ENCODE measurements at regions not wholly inside any gene's neighbourhood (a gene's known extent, or its start where the extent isn't known, plus 50 kb on each side); places are given as distances from the start of the nearest gene placed in this dataset.
"Not testable (repeated sequence)": the region's sequence is repeated elsewhere in the genome, so short reads cannot be mapped to it uniquely, and the experiment has no call there.

DNA sequence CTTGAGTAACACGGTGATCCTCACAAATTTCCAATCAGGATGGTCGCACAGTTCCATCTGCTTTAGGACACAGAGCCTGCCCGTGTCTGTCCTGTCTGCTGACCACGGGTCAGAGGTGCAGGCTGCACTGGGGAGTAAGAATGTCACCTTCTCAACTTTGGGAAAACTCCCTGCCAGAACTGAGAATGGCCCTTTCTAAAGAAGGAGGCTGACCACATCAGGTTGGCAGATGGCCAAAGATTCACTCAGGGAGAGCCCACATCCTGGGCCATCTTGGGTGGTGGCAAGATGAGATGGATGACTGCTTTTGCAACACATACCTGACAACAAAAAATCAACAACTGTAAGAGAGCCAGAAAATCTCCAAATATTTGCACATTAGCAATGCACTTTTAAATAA lies 101.9 kb downstream of the IGLL1 start:
- Histone ChIP-seq H3K9me3 (ENCODE audit: insufficient read depth, low read length) (no peaks in the 10 kb centered on the region), H4K20me1 (ENCODE audit: low read depth, low read length) (no peaks in the 10 kb centered on the region), H3F3A (ENCODE audit: insufficient read depth) (no peaks in the 10 kb centered on the region), H2AFZ (ENCODE audit: low read depth, low read length, severe bottlenecking) (no peak overlapping the region), H3K27ac (ENCODE audit: low read depth, low read length) (no peak overlapping the region), H3K4me2 (ENCODE audit: low read depth, low read length, poor library complexity, severe bottlenecking) (no peak overlapping the region), H3K4me3 (ENCODE audit: insufficient read depth, low read length, poor library complexity, severe bottlenecking) (no peak overlapping the region), H3K9me2 (replicated peaks; ENCODE audit: insufficient read depth, low read length) (no peaks in the 10 kb centered on the region), H3K36me3 (ENCODE audit: low read length) (no peaks in the 10 kb centered on the region), H3K79me2 (ENCODE audit: insufficient read depth, low read length) (no peaks in the 10 kb centered on the region), H3K27me3 (ENCODE audit: low read length) (no peaks in the 10 kb centered on the region), H3K9ac (ENCODE audit: low read length) (no peak overlapping the region)
- TF ChIP-seq, protein P1, sequence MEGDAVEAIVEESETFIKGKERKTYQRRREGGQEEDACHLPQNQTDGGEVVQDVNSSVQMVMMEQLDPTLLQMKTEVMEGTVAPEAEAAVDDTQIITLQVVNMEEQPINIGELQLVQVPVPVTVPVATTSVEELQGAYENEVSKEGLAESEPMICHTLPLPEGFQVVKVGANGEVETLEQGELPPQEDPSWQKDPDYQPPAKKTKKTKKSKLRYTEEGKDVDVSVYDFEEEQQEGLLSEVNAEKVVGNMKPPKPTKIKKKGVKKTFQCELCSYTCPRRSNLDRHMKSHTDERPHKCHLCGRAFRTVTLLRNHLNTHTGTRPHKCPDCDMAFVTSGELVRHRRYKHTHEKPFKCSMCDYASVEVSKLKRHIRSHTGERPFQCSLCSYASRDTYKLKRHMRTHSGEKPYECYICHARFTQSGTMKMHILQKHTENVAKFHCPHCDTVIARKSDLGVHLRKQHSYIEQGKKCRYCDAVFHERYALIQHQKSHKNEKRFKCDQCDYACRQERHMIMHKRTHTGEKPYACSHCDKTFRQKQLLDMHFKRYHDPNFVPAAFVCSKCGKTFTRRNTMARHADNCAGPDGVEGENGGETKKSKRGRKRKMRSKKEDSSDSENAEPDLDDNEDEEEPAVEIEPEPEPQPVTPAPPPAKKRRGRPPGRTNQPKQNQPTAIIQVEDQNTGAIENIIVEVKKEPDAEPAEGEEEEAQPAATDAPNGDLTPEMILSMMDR (IDR thresholded peaks at IDR 0.05; ENCODE audit: insufficient read depth, low read length, poor library complexity, severe bottlenecking): no peak
- no peak for TF ChIP-seq EZH2phosphoT487 (conservative IDR thresholded peaks at IDR 0.05; ENCODE audit: low read length)

DNA sequence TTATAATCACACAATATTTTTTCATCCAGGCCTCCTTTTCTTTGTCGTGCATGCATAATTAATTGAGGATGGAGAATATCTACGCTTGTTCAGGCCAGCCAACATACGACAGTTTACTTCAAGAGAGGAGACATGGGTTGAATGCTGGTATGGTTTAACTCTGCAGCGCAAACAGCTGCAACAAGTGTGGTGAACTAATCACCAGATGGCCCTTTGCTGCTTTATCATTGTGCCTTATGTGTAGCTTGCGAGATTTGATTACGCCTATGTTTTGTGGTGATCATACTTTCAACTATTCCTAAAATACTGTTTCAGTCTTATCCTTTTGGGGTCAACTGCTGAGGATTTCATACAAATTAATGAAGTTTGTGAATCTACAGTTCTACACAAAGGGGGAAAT lies 105.6 kb downstream of the IGLL1 start:
- H3K4me3 ChIP-seq (ENCODE audit: insufficient read depth, low read length, poor library complexity, severe bottlenecking); H2AFZ ChIP-seq (ENCODE audit: low read depth, low read length, severe bottlenecking); H3K9ac ChIP-seq (ENCODE audit: low read length); H3K27me3 ChIP-seq (ENCODE audit: low read length); H4K20me1 ChIP-seq (ENCODE audit: low read depth, low read length); H3K36me3 ChIP-seq (ENCODE audit: low read length); H3K9me3 ChIP-seq (ENCODE audit: insufficient read depth, low read length); H3F3A ChIP-seq (ENCODE audit: insufficient read depth); H3K4me2 ChIP-seq (ENCODE audit: low read depth, low read length, poor library complexity, severe bottlenecking); H3K79me2 ChIP-seq (ENCODE audit: insufficient read depth, low read length); H3K27ac ChIP-seq (ENCODE audit: low read depth, low read length); H3K9me2 ChIP-seq (replicated peaks; ENCODE audit: insufficient read depth, low read length): not testable (repeated sequence)

DNA sequence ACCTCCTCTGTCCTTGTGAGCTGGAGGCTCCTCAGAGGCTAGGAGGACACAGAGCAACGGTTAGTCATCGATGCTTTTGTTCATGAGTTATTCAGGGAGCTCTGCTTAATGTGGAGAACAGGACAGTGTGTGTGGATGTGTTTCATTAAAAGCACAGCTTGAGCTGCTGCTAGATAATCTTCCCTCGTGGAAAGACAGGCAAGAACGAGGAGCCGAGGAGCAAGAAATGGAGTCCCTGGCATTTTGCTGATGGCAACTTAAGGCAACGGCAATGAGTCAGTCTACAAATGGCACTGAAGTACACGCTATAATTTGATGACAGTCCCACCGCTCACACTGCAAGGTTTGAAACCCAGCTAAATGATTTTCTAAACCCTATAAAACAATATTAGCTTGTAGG lies 106.2 kb downstream of the IGLL1 start:
- Histone ChIP-seq H3K27ac (ENCODE audit: low read depth, low read length) (no peak overlapping the region), H3K4me2 (ENCODE audit: low read depth, low read length, poor library complexity, severe bottlenecking) (no peak overlapping the region), H3K9me2 (replicated peaks; ENCODE audit: insufficient read depth, low read length) (no peaks in the 10 kb centered on the region), H4K20me1 (ENCODE audit: low read depth, low read length) (no peaks in the 10 kb centered on the region), H3K4me3 (ENCODE audit: insufficient read depth, low read length, poor library complexity, severe bottlenecking) (no peak overlapping the region), H2AFZ (ENCODE audit: low read depth, low read length, severe bottlenecking) (no peak overlapping the region), H3K36me3 (ENCODE audit: low read length) (no peaks in the 10 kb centered on the region), H3K9me3 (ENCODE audit: insufficient read depth, low read length) (no peaks in the 10 kb centered on the region), H3K9ac (ENCODE audit: low read length) (no peak overlapping the region), H3K27me3 (ENCODE audit: low read length) (no peaks in the 10 kb centered on the region), H3F3A (ENCODE audit: insufficient read depth) (no peaks in the 10 kb centered on the region), H3K79me2 (ENCODE audit: insufficient read depth, low read length) (no peaks in the 10 kb centered on the region)
- TF ChIP-seq, protein P1 (IDR thresholded peaks at IDR 0.05; ENCODE audit: insufficient read depth, low read length, poor library complexity, severe bottlenecking): no peak
- no peak for TF ChIP-seq EZH2phosphoT487 (conservative IDR thresholded peaks at IDR 0.05; ENCODE audit: low read length)

DNA sequence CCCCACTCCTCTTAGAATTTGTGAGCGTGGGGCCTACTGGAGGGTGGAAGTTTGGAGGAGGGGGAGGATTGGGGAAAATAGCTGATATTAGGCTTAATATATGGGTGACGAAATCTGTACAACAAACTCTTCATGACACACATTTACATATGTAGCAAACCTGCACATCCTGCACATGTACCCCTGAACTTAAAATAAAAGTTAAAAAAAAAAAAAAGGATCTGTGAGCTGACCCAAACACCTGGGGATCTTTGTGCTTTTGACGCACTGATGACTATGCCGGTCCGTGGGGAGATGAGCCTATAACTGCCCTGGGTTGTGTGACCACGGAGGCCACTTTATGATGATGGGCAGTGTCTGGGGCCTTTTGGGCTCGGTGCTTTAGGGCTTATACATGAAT lies 107.7 kb downstream of the IGLL1 start:
- not testable (repeated sequence) for H3K4me2 ChIP-seq (ENCODE audit: low read depth, low read length, poor library complexity, severe bottlenecking); H3K4me3 ChIP-seq (ENCODE audit: insufficient read depth, low read length, poor library complexity, severe bottlenecking); H3K27ac ChIP-seq (ENCODE audit: low read depth, low read length); H3K79me2 ChIP-seq (ENCODE audit: insufficient read depth, low read length); H4K20me1 ChIP-seq (ENCODE audit: low read depth, low read length); H3K27me3 ChIP-seq (ENCODE audit: low read length); H3K9ac ChIP-seq (ENCODE audit: low read length); H3F3A ChIP-seq (ENCODE audit: insufficient read depth); H3K9me2 ChIP-seq (replicated peaks; ENCODE audit: insufficient read depth, low read length); H3K36me3 ChIP-seq (ENCODE audit: low read length); H2AFZ ChIP-seq (ENCODE audit: low read depth, low read length, severe bottlenecking); H3K9me3 ChIP-seq (ENCODE audit: insufficient read depth, low read length)
